GM21528 (cell line): ENCODE measurements at regions not wholly inside any gene's neighbourhood (a gene's known extent, or its start where the extent isn't known, plus 50 kb on each side); places are given as distances from the start of the nearest gene placed in this dataset.

Experiments
- ATAC-seq: cut with Tn5 transposase; IDR thresholded peaks from one replicate; pipeline ENCODE4 v1.9.1; 2021; ENCODE audit warnings: mild to moderate bottlenecking, moderate library complexity; ENCODE audit not compliant: unreplicated experiment, low FRiP score

GRCh38 chr12:84315926-84316325 is 596.7 kb downstream of the SLC6A15 start:
- no peak for ATAC-seq

- no peak for ATAC-seq
Observed at GRCh38 chr12:84313323-84313675, 599.3 kb downstream of the SLC6A15 start.

GRCh38 chr12:84308211-84308610 is 604.4 kb downstream of the SLC6A15 start:
- ATAC-seq: no peak

GRCh38 chr12:84305144-84305543 is 607.5 kb downstream of the SLC6A15 start:
- ATAC-seq: no peak

GRCh38 chr12:84294246-84294645 is 618.4 kb downstream of the SLC6A15 start:
- no peak for ATAC-seq

GRCh38 chr12:84290168-84290567 is 622.4 kb downstream of the SLC6A15 start:
- ATAC-seq: no peak

GRCh38 chr12:84277986-84278385 is 634.6 kb downstream of the SLC6A15 start:
- ATAC-seq: no peak

- no peak for ATAC-seq
Observed at GRCh38 chr12:84276215-84276614, 636.4 kb downstream of the SLC6A15 start.

- ATAC-seq: no peak
Observed at GRCh38 chr12:84272324-84272723, 640.3 kb downstream of the SLC6A15 start.

GRCh38 chr12:84270470-84271140 is 642.0 kb downstream of the SLC6A15 start:
- no peak for ATAC-seq

GRCh38 chr12:84247931-84248330 is 664.7 kb downstream of the SLC6A15 start:
- ATAC-seq: no peak

- no peak for ATAC-seq
Observed at GRCh38 chr12:84243686-84244085, 668.9 kb downstream of the SLC6A15 start.

GRCh38 chr12:84222841-84223240 is 689.8 kb downstream of the SLC6A15 start:
- no peak for ATAC-seq

GRCh38 chr12:84218406-84218805 is 694.2 kb downstream of the SLC6A15 start:
- ATAC-seq: no peak

GRCh38 chr12:84201976-84202375 is 710.6 kb downstream of the SLC6A15 start:
- ATAC-seq: no peak

- ATAC-seq: no peak
Observed at GRCh38 chr12:84198294-84198946, 714.2 kb downstream of the SLC6A15 start.

GRCh38 chr12:84191779-84192178 is 720.8 kb downstream of the SLC6A15 start:
- ATAC-seq: no peak

- no peak for ATAC-seq
Observed at GRCh38 chr12:84186433-84186832, 726.2 kb downstream of the SLC6A15 start.

GRCh38 chr12:84183576-84183975 is 729.0 kb downstream of the SLC6A15 start:
- no peak for ATAC-seq

- no peak for ATAC-seq
Observed at GRCh38 chr12:84174115-84174514, 738.5 kb downstream of the SLC6A15 start.

- ATAC-seq: no peak
Observed at GRCh38 chr12:84172823-84173424, 739.7 kb downstream of the SLC6A15 start.

- no peak for ATAC-seq
Observed at GRCh38 chr12:84166812-84167211, 745.8 kb downstream of the SLC6A15 start.
